22Rv1 (cell line): ENCODE measurements at regions not wholly inside any gene's neighbourhood (a gene's known extent, or its start where the extent isn't known, plus 50 kb on each side); places are given as distances from the start of the nearest gene placed in this dataset.

Experiments used
- CTCF ChIP-seq: fragments of 450-650 bp; IDR thresholded peaks from 2 replicates; pipeline ENCODE4 v1.5.1; 2017; ENCODE audit warnings: mild to moderate bottlenecking
- ZFX ChIP-seq: fragments of 450-650 bp; IDR thresholded peaks from 2 replicates; pipeline ENCODE4 v1.6.1; 2017; ENCODE audit warnings: antibody characterized with exemption, borderline replicate concordance

- TF ChIP-seq CTCF (no peak), ZFX (no peak)
These were observed 343.7 kb downstream of the DHX15 start for GRCh38 chr4:24240655-24241054.
